HL-60 (cell line): ENCODE measurements at regions not wholly inside any gene's neighbourhood (a gene's known extent, or its start where the extent isn't known, plus 50 kb on each side); places are given as distances from the start of the nearest gene placed in this dataset.

Experiments used
- DNase-seq, 2 experiments: peaks; one replicate each; pipeline ENCODE4 v3.0.0-alpha.2; 2010 to 2020; ENCODE audit warnings: low read depth in 1 of 2, low spot score in 1 of 2
- H3K27ac ChIP-seq: fragments of 250-450 bp; sonication (Bioruptor Pico); replicated peaks from 2 replicates; pipeline ENCODE4 v1.5.1; 2020; ENCODE audit warnings: mild to moderate bottlenecking, moderate library complexity
- H3K27me3 ChIP-seq: fragments of 250-450 bp; sonication (Bioruptor Pico); 2 replicates; pipeline ENCODE4 v1.5.1; 2021; ENCODE audit warnings: mild to moderate bottlenecking, moderate library complexity; ENCODE audit not compliant: insufficient read depth, poor library complexity, severe bottlenecking
- H3K4me3 ChIP-seq: replicated peaks from 2 replicates; pipeline ENCODE4 v1.5.1; 2011; ENCODE audit warnings: mild to moderate bottlenecking, control low read depth, low read length; ENCODE audit not compliant: insufficient read depth
- GABPA ChIP-seq: IDR thresholded peaks from 2 replicates; pipeline ENCODE4 v1.6.1; 2012; ENCODE audit warnings: low read depth
- POLR2AphosphoS5 ChIP-seq: IDR thresholded peaks from 2 replicates; pipeline ENCODE4 v1.6.1; 2012; ENCODE audit warnings: low read depth
- SPI1 ChIP-seq: IDR thresholded peaks from 2 replicates; pipeline ENCODE4 v1.6.1; 2012; ENCODE audit warnings: low read depth, mild to moderate bottlenecking, borderline replicate concordance
- TF ChIP-seq, protein P1 (sequence below): IDR thresholded peaks from one replicate; pipeline ENCODE4 v1.5.1; 2011; ENCODE audit warnings: low read length, control low read depth, inconsistent platforms; ENCODE audit not compliant: insufficient read depth
- TF ChIP-seq, protein P2 (sequence below): IDR thresholded peaks from 2 replicates; pipeline ENCODE4 v1.6.1; 2012; ENCODE audit warnings: low read depth; ENCODE audit not compliant: insufficient replicate concordance

- Histone ChIP-seq H3K27ac (no peak overlapping the region), H3K4me3 (no peak overlapping the region), H3K27me3 (peaks cover 4% of the 10 kb centered on the region)
- no peak for DNase-seq
- TF ChIP-seq POLR2AphosphoS5, result no peak
- TF ChIP-seq, protein P1, sequence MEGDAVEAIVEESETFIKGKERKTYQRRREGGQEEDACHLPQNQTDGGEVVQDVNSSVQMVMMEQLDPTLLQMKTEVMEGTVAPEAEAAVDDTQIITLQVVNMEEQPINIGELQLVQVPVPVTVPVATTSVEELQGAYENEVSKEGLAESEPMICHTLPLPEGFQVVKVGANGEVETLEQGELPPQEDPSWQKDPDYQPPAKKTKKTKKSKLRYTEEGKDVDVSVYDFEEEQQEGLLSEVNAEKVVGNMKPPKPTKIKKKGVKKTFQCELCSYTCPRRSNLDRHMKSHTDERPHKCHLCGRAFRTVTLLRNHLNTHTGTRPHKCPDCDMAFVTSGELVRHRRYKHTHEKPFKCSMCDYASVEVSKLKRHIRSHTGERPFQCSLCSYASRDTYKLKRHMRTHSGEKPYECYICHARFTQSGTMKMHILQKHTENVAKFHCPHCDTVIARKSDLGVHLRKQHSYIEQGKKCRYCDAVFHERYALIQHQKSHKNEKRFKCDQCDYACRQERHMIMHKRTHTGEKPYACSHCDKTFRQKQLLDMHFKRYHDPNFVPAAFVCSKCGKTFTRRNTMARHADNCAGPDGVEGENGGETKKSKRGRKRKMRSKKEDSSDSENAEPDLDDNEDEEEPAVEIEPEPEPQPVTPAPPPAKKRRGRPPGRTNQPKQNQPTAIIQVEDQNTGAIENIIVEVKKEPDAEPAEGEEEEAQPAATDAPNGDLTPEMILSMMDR, result no peak
- TF ChIP-seq, protein P2, sequence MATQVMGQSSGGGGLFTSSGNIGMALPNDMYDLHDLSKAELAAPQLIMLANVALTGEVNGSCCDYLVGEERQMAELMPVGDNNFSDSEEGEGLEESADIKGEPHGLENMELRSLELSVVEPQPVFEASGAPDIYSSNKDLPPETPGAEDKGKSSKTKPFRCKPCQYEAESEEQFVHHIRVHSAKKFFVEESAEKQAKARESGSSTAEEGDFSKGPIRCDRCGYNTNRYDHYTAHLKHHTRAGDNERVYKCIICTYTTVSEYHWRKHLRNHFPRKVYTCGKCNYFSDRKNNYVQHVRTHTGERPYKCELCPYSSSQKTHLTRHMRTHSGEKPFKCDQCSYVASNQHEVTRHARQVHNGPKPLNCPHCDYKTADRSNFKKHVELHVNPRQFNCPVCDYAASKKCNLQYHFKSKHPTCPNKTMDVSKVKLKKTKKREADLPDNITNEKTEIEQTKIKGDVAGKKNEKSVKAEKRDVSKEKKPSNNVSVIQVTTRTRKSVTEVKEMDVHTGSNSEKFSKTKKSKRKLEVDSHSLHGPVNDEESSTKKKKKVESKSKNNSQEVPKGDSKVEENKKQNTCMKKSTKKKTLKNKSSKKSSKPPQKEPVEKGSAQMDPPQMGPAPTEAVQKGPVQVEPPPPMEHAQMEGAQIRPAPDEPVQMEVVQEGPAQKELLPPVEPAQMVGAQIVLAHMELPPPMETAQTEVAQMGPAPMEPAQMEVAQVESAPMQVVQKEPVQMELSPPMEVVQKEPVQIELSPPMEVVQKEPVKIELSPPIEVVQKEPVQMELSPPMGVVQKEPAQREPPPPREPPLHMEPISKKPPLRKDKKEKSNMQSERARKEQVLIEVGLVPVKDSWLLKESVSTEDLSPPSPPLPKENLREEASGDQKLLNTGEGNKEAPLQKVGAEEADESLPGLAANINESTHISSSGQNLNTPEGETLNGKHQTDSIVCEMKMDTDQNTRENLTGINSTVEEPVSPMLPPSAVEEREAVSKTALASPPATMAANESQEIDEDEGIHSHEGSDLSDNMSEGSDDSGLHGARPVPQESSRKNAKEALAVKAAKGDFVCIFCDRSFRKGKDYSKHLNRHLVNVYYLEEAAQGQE, result no peak
- TF ChIP-seq GABPA, result no peak
- no peak for TF ChIP-seq SPI1
Observed at GRCh38 chr17:63362115-63362514, 84.0 kb downstream of the CYB561 start.

DNA sequence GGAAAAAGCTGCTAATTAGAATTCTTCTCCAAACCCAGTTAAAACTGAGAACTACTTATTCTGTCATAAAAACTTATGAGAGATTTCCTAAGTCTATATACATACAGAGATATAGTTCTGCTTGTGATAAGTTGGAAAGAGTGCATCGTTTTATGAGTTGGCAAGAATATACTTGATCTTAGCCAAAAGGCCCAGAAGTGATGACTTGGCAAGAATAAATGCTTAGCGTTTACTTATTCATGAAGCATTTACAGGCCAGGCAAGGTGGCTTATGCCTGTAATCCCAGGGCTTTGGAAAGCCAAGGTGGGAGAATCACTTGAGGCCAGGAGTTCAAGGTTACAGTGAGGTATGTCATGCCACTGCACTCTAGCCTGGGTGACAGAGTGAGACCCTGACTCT, 81.7 kb downstream of the CYB561 start:
- no peak overlapping the region for H3K27ac ChIP-seq
- H3K27me3 ChIP-seq, result peaks cover 4% of the 10 kb centered on the region
- no peak for DNase-seq
- TF ChIP-seq GABPA (no peak), SPI1 (no peak), POLR2AphosphoS5 (no peak)
- TF ChIP-seq, protein P1, result no peak
- TF ChIP-seq, protein P2, result no peak
- no peak overlapping the region for H3K4me3 ChIP-seq

DNA sequence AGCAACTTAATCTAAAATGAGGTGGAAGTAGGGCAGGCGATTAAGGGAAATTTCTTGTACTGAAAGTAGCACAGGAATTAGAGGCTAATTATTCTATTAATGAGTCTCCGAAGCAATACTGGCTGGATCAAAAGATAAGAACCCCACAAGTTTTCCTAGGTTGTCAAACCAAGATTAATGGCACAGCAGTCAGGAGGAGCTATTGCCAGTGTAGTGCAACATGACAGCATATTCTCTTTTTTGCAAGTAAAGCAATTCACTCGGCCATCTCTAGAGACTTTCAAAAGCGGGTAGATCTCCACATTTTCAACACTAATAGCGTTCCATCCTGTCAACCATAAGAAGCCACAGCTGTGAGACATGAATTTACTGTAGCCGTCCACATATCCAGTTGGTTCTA, 81.2 kb downstream of the CYB561 start:
- Histone ChIP-seq H3K4me3 (no peak overlapping the region), H3K27ac (no peak overlapping the region), H3K27me3 (peaks cover 4% of the 10 kb centered on the region)
- DNase-seq, result no peak
- TF ChIP-seq GABPA (no peak), SPI1 (no peak), POLR2AphosphoS5 (no peak)
- TF ChIP-seq, protein P2, result no peak
- TF ChIP-seq, protein P1, result no peak
